ENCODE measurements at regions not wholly inside any gene's neighbourhood (a gene's known extent, or its start where the extent isn't known, plus 50 kb on each side); places are given as distances from the start of the nearest gene placed in this dataset.

- Histone ChIP-seq H3K9me3 (ENCODE audit: insufficient read depth, low read length) (no peaks in the 10 kb centered on the region), H4K20me1 (ENCODE audit: insufficient read depth, low read length) (no peaks in the 10 kb centered on the region), H3K27me3 (ENCODE audit: low read depth, low read length) (no peaks in the 10 kb centered on the region), H3K79me2 (ENCODE audit: low read length) (no peaks in the 10 kb centered on the region), H3K4me2 (ENCODE audit: low read length) (no peak overlapping the region), H3K27ac (ENCODE audit: low read length) (no peak overlapping the region), H3K4me3 (ENCODE audit: low read length) (no peak overlapping the region), H3K9ac (ENCODE audit: low read length) (no peak overlapping the region), H3K4me1 (ENCODE audit: low read length) (peaks cover 37% of the 10 kb centered on the region), H2AFZ (ENCODE audit: low read depth, low read length) (no peak overlapping the region), H3K36me3 (replicated peaks; ENCODE audit: low read depth, low read length) (no peaks in the 10 kb centered on the region)
- TF ChIP-seq EZH2phosphoT487 (IDR thresholded peaks at IDR 0.05; ENCODE audit: low read depth) (no peak), CTCF (IDR thresholded peaks at IDR 0.05; ENCODE audit: low read depth, low read length) (no peak)
Observed at GRCh38 chr9:103991001-103991400, 103.1 kb upstream of the SMC2 start.

DNA sequence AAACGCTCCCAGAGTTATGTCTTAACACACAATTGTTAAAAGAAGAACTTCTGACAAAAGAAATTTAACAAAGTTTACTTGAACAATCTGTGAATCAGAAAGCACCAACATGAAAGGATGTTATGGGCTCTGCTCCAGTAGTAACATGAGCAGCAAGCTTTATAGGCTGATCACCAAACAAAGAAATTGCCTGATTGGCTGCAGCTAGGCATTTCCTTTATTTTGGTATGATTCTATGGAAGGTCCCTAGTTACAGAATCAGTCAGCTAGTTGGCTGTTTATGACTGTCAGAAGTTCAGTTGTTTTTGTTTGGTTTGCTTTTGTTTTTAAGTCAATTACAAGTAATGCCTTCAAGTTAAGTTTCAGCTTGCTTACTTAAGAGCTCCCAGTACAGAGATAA lies 102.4 kb upstream of the SMC2 start:
- H3K9me3 ChIP-seq (ENCODE audit: insufficient read depth, low read length), result no peaks in the 10 kb centered on the region
- TF ChIP-seq EZH2phosphoT487 (IDR thresholded peaks at IDR 0.05; ENCODE audit: low read depth) (no peak), CTCF (IDR thresholded peaks at IDR 0.05; ENCODE audit: low read depth, low read length) (no peak)
- H3K27ac ChIP-seq (ENCODE audit: low read length), result no peak overlapping the region
- no peak overlapping the region for H3K4me2 ChIP-seq (ENCODE audit: low read length)
- no peaks in the 10 kb centered on the region for H3K27me3 ChIP-seq (ENCODE audit: low read depth, low read length)
- H3K36me3 ChIP-seq (replicated peaks; ENCODE audit: low read depth, low read length), result no peaks in the 10 kb centered on the region
- H2AFZ ChIP-seq (ENCODE audit: low read depth, low read length), result no peak overlapping the region
- no peaks in the 10 kb centered on the region for H3K79me2 ChIP-seq (ENCODE audit: low read length)
- peaks cover 37% of the 10 kb centered on the region for H3K4me1 ChIP-seq (ENCODE audit: low read length)
- H3K9ac ChIP-seq (ENCODE audit: low read length), result no peak overlapping the region
- H3K4me3 ChIP-seq (ENCODE audit: low read length), result no peak overlapping the region
- no peaks in the 10 kb centered on the region for H4K20me1 ChIP-seq (ENCODE audit: insufficient read depth, low read length)

GRCh38 chr9:103992938-103993579 lies 101.0 kb upstream of the SMC2 start:
- TF ChIP-seq EZH2phosphoT487 (IDR thresholded peaks at IDR 0.05; ENCODE audit: low read depth), result no peak
- TF ChIP-seq CTCF (IDR thresholded peaks at IDR 0.05; ENCODE audit: low read depth, low read length), result no peak
- Histone ChIP-seq H3K4me1 (ENCODE audit: low read length) (peaks cover 50% of the 10 kb centered on the region), H3K4me2 (ENCODE audit: low read length) (no peak overlapping the region), H2AFZ (ENCODE audit: low read depth, low read length) (no peak overlapping the region), H3K36me3 (replicated peaks; ENCODE audit: low read depth, low read length) (no peaks in the 10 kb centered on the region), H3K9me3 (ENCODE audit: insufficient read depth, low read length) (no peaks in the 10 kb centered on the region), H3K27me3 (ENCODE audit: low read depth, low read length) (no peaks in the 10 kb centered on the region), H4K20me1 (ENCODE audit: insufficient read depth, low read length) (no peaks in the 10 kb centered on the region), H3K4me3 (ENCODE audit: low read length) (no peak overlapping the region), H3K9ac (ENCODE audit: low read length) (no peak overlapping the region), H3K79me2 (ENCODE audit: low read length) (no peaks in the 10 kb centered on the region), H3K27ac (ENCODE audit: low read length) (no peak overlapping the region)

DNA sequence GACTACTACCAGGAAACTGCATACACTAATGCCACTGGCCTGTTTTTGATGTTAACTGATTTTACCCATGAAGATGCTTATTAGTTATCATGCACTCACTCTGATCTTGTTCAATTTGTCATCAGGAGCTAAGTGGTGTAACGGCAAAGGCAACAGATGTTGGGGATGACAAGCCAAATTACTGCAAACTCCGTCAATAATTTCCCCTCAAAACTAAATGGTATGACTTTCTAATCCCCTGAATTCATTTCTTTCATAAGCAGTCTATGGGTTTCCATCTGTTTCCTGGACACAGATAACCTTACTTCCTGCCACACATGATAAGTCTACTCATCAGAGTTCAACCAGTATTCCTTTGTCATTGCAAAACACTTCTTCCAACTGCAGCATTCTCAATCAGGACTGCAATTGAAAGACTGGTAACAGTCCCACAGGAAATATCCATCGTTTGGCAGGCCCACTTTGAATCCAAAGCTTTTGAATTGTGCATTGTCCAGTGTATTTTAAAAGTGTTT lies 96.2 kb upstream of the SMC2 start:
- H3K4me3 ChIP-seq (ENCODE audit: low read length), result no peak overlapping the region
- no peak overlapping the region for H3K9ac ChIP-seq (ENCODE audit: low read length)
- H3K4me1 ChIP-seq (ENCODE audit: low read length), result peaks cover 21% of the 10 kb centered on the region
- H3K79me2 ChIP-seq (ENCODE audit: low read length), result no peaks in the 10 kb centered on the region
- TF ChIP-seq CTCF (IDR thresholded peaks at IDR 0.05; ENCODE audit: low read depth, low read length) (no peak), EZH2phosphoT487 (IDR thresholded peaks at IDR 0.05; ENCODE audit: low read depth) (no peak)
- no peaks in the 10 kb centered on the region for H3K36me3 ChIP-seq (replicated peaks; ENCODE audit: low read depth, low read length)
- H3K27me3 ChIP-seq (ENCODE audit: low read depth, low read length), result no peaks in the 10 kb centered on the region
- no peaks in the 10 kb centered on the region for H3K9me3 ChIP-seq (ENCODE audit: insufficient read depth, low read length)
- H3K4me2 ChIP-seq (ENCODE audit: low read length), result peak overlapping the region; percentile 25; the same call in 1 of the 2 replicates
- H4K20me1 ChIP-seq (ENCODE audit: insufficient read depth, low read length), result no peaks in the 10 kb centered on the region
- no peak overlapping the region for H3K27ac ChIP-seq (ENCODE audit: low read length)
- H2AFZ ChIP-seq (ENCODE audit: low read depth, low read length), result no peak overlapping the region

Data from OCI-LY3 (cell line).